GM18909 (cell line): ENCODE measurements at regions not wholly inside any gene's neighbourhood (a gene's known extent, or its start where the extent isn't known, plus 50 kb on each side); places are given as distances from the start of the nearest gene placed in this dataset.
"Not testable (repeated sequence)": the region's sequence is repeated elsewhere in the genome, so short reads cannot be mapped to it uniquely, and the experiment has no call there.

Experiments used
- ATAC-seq: cut with Tn5 transposase; IDR thresholded peaks from one replicate; pipeline ENCODE4 v1.9.1; 2021; ENCODE audit warnings: mild to moderate bottlenecking; ENCODE audit not compliant: unreplicated experiment, poor library complexity

- ATAC-seq: no peak
Measured at GRCh38 chr6:21942897-21943296, 349.3 kb downstream of the SOX4 start.

- ATAC-seq: no peak
Measured at GRCh38 chr6:21946298-21946783, 350.5 kb downstream of the PRL start.

- not testable (repeated sequence) for ATAC-seq
Measured at GRCh38 chr6:21947227-21947626, 349.6 kb downstream of the PRL start.

- no peak for ATAC-seq
Measured at GRCh38 chr6:21947731-21948386, 349.0 kb downstream of the PRL start.

GRCh38 chr6:21949211-21949801, 347.5 kb downstream of the PRL start:
- ATAC-seq: no peak

GRCh38 chr6:21952367-21952766, 344.5 kb downstream of the PRL start:
- no peak for ATAC-seq

GRCh38 chr6:21953831-21954801, 342.7 kb downstream of the PRL start:
- ATAC-seq: no peak

GRCh38 chr6:21955053-21955595, 341.7 kb downstream of the PRL start:
- no peak for ATAC-seq

GRCh38 chr6:21955951-21956350, 340.9 kb downstream of the PRL start:
- ATAC-seq: no peak

- no peak for ATAC-seq
Measured at GRCh38 chr6:21958428-21958827, 338.4 kb downstream of the PRL start.

GRCh38 chr6:21961226-21961625, 335.6 kb downstream of the PRL start:
- no peak for ATAC-seq

GRCh38 chr6:21965016-21965415, 331.8 kb downstream of the PRL start:
- ATAC-seq: no peak

- no peak for ATAC-seq
Measured at GRCh38 chr6:21965953-21966539, 330.8 kb downstream of the PRL start.

- no peak for ATAC-seq
Measured at GRCh38 chr6:21967056-21967974, 329.5 kb downstream of the PRL start.

GRCh38 chr6:21968411-21968810, 328.4 kb downstream of the PRL start:
- no peak for ATAC-seq

GRCh38 chr6:21969192-21969591, 327.6 kb downstream of the PRL start:
- ATAC-seq: no peak

GRCh38 chr6:21970569-21971300, 326.1 kb downstream of the PRL start:
- no peak for ATAC-seq

GRCh38 chr6:21971541-21971940, 325.3 kb downstream of the PRL start:
- no peak for ATAC-seq

GRCh38 chr6:21972516-21972915, 324.3 kb downstream of the PRL start:
- no peak for ATAC-seq
